NCI-H345 (cell line): ENCODE measurements at regions not wholly inside any gene's neighbourhood (a gene's known extent, or its start where the extent isn't known, plus 50 kb on each side); places are given as distances from the start of the nearest gene placed in this dataset.

Source experiments
- DNase-seq: peaks from one replicate; lab custom pipeline; 2025; lab: John Stamatoyannopoulos, UW

DNA sequence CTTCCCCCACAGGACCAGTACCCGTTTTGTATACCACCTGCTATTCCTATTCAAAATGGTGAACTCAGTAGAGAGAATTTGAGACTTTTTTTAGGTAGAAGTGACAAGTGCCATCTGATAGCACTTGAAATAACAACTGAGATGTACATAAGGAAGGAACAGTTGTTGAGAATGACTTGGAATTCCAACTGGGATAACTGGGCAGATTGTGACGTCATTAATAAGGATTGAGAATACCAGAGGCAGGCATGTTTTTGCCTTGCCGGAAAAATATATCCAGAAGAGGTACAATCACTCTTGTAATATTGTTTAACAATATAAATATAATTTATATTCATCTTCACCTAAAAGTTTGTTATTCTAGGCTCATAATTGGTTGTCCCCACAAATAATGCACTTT, 454.1 kb upstream of the RGMA start:
- DNase-seq, result no peak

DNA sequence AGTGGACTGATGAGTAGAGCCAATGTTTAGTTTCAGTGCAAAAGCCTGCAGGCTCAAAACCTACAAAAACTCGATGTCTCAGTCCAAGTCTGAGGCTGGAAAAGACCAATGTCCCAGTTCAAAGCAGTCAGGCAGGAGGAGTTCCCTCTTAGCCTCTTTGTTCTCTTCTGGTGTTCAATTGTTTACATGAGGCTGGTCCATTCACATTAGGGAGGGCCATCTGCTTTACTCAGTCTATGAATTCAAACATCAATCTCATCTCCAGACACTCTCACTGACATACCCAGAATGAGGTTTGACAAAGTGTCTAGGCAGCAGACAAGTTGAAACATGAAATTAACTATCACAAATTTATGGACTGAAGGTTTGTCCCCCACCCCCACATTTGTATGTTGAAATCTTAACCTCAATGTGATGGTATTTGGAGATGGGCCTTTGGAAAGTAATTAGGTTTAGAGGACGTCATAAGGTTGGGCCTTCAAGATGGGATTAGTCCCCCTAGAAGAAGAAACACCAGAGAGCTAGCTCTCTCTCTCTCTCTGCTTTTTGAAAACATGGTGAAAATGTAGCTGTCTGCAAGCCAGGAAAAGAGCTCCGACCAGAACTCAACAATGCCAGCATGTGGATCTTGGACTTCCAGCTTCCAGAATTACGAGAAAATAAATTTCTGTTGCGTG, 438.5 kb upstream of the RGMA start:
- peak; percentile 75 for DNase-seq

DNA sequence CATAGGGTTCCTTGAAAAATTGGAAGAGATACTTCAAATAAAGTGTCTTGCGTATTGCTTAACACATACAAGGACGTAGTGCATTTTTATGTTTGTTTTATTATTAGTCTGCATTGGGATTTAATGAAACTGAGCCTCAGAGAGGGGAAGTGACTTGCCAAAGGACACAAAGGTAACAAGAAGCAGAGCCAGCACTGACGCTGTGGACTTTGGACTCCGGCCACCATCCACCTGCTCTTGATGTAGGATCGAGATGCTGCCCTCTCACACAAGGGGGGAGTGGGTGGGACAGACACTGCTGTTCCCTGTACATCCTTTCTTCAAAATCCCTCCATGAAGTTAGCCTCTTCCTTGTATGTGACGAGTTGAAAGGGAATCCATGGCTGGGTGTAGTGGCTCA, 435.4 kb upstream of the RGMA start:
- no peak for DNase-seq

- no peak for DNase-seq
Observed at GRCh38 chr15:93523481-93523880, 434.5 kb upstream of the RGMA start.

DNA sequence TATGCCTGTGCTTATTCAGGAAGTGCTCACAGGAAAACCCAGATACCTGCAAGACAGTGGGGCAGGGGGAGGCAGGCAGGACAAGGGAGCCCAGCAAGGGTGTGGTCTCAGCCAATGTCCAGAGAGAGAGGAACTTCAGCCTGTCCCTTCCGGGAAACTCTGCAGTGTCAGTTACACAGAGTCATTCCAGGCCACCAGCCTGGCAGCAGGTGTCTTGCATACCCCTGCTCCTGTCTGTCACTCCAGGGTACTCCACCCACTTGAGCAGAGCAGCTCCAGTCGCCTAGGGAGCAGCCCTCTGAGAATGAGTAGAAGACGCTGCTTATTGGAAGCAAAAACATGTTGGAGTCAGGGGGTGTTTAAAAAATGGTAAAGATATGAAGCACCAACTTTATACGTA, 431.2 kb upstream of the RGMA start:
- no peak for DNase-seq

DNA sequence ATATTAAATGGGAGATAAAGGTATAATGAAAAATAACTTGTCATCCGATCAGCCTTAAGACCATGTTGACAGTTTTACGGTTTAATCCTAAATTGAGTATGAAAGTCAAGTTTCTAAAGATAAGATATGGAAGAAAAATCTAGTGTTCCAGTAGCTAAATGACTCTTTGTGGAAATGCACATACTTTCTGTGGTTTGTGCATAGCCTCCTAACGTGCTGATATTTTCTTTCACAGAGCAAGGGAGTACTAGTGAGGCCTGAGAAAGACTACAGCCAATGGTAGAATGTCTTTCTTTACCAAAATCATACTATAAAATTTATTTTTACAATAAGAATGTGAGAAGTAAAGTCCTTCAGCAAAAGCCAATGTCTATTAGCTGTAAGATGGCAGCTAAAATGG, 430.6 kb upstream of the RGMA start:
- DNase-seq, result no peak

- DNase-seq, result no peak
Observed at GRCh38 chr15:93517176-93517575, 428.2 kb upstream of the RGMA start.

GRCh38 chr15:93515256-93516051, 426.4 kb upstream of the RGMA start:
- no peak for DNase-seq

- no peak for DNase-seq
Observed at GRCh38 chr15:93506646-93507045, 417.6 kb upstream of the RGMA start.

GRCh38 chr15:93505506-93505905, 416.5 kb upstream of the RGMA start:
- no peak for DNase-seq

GRCh38 chr15:93501946-93502345, 412.9 kb upstream of the RGMA start:
- no peak for DNase-seq

GRCh38 chr15:93500155-93500554, 411.1 kb upstream of the RGMA start:
- DNase-seq, result no peak

- DNase-seq, result no peak
Observed at GRCh38 chr15:93497291-93497690, 408.3 kb upstream of the RGMA start.

GRCh38 chr15:93496888-93497287, 407.9 kb upstream of the RGMA start:
- no peak for DNase-seq

- no peak for DNase-seq
Observed at GRCh38 chr15:93495799-93496637, 407.0 kb upstream of the RGMA start.

DNA sequence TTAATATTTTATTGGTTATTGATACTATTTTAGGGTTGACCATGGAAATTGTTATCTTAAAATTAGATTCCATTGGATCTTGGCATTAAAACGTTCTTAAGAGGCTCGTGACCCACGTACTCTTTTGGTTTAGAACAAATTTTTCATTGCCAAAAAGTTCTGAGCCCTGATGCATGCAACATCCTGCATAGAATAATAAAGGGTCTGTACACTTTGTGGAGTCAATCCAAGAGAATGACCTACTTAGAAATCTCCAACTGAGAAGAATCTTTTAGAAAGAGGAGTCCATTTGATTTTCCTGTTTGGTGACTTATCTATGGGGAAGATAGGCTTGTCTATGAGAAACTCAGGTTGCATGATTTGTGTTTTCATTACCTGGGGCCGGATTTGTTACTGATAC, 404.2 kb upstream of the RGMA start:
- no peak for DNase-seq

GRCh38 chr15:93491291-93491690, 402.3 kb upstream of the RGMA start:
- DNase-seq, result no peak

- peak; percentile 2 for DNase-seq
Observed at GRCh38 chr15:93488296-93488713, 399.3 kb upstream of the RGMA start.

- no peak for DNase-seq
Observed at GRCh38 chr15:93486407-93487117, 397.6 kb upstream of the RGMA start.

- DNase-seq, result peak; percentile 46
Observed at GRCh38 chr15:93485438-93486327, 396.7 kb upstream of the RGMA start.

GRCh38 chr15:93483923-93484322, 394.9 kb upstream of the RGMA start:
- no peak for DNase-seq
